ENCODE measurements at regions not wholly inside any gene's neighbourhood (a gene's known extent, or its start where the extent isn't known, plus 50 kb on each side); places are given as distances from the start of the nearest gene placed in this dataset.

DNA sequence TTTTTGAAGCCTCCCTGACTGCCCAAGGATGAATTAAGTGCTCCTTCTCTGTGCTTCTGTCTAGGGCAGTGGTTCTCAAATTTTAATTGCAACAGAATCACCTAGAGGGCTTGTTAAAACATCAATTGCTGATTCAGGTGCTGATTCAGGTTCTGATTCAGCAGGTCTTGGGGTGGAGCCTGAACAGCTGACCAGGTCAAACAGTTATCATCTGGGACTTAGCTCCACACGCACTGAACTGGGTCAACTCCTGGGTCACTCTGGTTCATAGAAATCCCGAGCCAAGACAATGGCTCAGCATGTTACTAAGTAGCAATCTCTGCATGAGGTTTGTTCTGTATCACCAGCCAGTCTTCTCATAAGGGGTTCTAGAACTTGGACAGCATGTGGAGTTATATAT, 192.3 kb downstream of the GJA1 start:
- TF ChIP-seq, protein P1, sequence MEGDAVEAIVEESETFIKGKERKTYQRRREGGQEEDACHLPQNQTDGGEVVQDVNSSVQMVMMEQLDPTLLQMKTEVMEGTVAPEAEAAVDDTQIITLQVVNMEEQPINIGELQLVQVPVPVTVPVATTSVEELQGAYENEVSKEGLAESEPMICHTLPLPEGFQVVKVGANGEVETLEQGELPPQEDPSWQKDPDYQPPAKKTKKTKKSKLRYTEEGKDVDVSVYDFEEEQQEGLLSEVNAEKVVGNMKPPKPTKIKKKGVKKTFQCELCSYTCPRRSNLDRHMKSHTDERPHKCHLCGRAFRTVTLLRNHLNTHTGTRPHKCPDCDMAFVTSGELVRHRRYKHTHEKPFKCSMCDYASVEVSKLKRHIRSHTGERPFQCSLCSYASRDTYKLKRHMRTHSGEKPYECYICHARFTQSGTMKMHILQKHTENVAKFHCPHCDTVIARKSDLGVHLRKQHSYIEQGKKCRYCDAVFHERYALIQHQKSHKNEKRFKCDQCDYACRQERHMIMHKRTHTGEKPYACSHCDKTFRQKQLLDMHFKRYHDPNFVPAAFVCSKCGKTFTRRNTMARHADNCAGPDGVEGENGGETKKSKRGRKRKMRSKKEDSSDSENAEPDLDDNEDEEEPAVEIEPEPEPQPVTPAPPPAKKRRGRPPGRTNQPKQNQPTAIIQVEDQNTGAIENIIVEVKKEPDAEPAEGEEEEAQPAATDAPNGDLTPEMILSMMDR (IDR thresholded peaks at IDR 0.05 in 4 of 5, conservative IDR thresholded peaks at IDR 0.05 in 1 of 5) = no peak
- TF ChIP-seq POLR2A (IDR thresholded peaks at IDR 0.05) = no peak
